ENCODE measurements at regions not wholly inside any gene's neighbourhood (a gene's known extent, or its start where the extent isn't known, plus 50 kb on each side); places are given as distances from the start of the nearest gene placed in this dataset.

DNA sequence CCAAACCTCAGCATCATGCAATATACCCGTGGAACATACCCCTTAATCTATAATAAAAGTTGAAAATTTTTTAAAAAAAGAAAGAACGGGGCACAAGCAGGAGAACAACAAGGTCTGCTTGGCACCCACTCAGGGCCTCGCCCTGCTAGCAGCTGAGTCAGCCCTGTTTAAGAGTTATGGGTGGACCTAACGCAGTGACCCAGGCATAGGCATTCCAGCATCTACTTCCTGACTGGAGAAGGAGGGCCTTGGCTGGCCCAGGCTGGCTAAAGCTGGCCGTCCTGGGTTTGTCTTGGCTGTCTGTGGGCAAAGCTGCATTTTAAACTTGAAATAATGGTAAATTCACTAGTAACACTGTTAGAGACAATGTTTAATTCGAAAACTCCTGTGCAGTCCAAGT, 236.7 kb upstream of the PGRMC2 start:
- DNase-seq: no peak

- no peak for DNase-seq
Measured at GRCh38 chr4:128521648-128522111, 234.1 kb upstream of the PGRMC2 start.

- no peak for DNase-seq
Measured at GRCh38 chr4:128521156-128521555, 233.5 kb upstream of the PGRMC2 start.

DNA sequence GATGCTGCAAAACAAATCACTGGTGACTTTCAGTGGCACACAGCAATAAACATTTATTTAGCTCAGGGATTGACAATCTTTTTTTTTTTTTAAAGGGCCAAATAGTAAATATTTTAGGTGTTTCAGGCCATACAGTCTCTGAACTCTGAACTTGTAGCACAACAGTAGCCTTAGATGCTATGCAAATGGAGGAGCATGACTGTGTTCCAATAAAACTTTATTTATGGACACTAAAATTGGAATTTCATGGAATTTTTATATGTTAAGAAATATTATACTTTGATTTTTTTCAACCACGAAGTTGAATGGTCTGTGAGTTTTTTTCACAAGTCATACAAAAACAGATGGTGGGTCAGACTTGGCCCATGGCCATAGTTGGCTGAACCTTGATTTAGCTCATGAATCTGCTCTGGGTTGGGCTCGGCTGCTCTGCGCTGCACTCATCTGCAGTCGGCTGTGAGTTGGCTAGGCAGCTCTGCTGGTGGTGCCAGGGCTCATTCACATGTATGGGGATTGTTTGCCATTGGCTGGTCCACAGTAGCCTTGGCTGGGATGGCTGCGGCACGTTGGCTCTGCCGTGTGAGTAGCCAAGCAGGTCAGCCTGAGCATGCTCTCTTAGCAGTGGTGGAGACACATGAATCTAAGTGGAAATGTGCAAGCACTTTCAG, 231.7 kb upstream of the PGRMC2 start:
- DNase-seq: no peak

DNA sequence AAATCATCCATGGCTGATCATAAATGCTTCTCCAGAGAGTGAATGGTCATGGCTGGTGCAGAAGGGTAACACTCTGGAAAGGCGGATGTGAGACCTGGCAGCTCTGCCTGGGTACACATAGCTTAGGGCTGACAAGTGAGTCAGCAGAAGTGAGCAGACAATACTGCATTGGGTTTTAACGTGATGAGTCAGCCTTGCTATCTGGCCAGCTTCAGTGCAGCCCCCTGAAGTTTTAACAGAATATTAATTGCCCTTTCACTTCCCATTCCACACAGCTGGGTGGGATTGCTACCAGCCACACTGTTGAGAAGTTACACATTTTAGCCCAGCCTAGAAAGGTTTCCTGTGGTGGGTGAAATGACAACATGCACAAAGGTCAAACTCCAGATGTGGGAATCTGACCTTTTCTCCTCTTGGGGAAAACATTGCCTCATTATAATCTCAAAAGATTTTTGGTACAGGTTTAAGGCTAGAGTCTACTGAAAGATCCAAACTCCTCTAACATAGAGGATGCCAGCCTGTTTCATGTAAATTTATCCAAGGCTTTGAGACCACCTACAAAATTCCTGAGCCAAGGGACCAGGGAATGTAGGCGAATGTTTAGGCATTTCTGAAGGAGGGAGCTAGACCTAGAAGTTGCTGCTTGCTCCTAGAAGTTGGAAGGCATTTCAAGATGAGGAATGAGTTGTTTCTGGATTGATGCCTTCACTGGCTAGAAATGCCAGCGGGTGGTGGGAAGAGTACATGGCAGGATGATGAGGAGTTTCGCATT, 230.3 kb upstream of the PGRMC2 start:
- DNase-seq: no peak

GRCh38 chr4:128517096-128517738, 229.6 kb upstream of the PGRMC2 start:
- no peak for DNase-seq

DNA sequence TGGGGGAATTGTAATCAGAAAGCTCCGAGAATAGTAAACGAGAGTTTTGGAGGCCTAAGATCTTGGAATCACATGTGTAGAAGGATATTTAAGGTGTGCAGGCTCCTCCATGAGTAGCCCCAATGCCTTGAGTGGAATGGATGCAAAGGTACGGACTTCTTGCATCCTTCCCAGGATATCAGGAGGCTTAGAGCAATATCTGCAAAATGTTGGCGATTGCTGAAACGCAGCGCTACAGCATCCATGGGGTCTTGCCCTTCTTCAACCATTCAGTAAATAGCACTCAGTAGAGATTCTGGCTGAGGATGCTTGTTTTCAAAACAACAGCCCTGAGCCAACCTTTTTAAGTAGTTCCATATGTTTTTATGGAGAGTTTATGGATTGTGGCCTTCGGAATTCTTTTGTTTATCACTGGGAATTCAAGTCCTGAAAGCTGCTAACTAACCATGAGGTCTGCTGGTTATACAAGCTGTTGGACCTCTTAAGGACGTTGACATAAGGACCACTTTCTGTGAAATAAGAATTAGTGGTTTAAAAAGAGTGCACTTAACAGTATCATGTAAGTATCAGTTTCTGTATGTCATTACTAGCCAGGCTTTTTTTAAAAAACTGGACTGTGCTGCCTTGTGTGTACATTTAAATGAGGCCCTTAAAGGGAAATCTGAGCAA, 228.8 kb upstream of the PGRMC2 start:
- DNase-seq: no peak

- no peak for DNase-seq
Measured at GRCh38 chr4:128513664-128514484, 226.3 kb upstream of the PGRMC2 start.

GRCh38 chr4:128512767-128513322, 225.2 kb upstream of the PGRMC2 start:
- no peak for DNase-seq

GRCh38 chr4:128512161-128512560, 224.5 kb upstream of the PGRMC2 start:
- no peak for DNase-seq

DNA sequence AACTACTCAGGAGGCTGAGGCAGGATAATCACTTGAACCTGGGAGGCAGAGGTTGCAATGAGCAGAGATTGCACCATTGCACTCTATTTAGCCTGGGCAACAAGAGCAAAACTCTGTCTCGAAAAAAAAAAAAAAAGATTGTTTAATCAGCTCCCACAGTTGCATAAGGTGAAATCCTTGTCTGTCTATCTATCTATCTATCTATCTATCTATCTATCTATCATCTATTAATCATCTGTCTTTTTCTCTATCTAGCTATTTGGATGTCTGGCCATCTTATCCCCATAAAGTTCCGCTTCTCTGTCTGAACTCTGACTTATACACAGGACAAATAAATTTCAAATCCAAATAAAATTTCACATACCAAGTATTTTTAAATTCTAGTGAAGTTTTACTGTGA, 223.2 kb upstream of the PGRMC2 start:
- no peak for DNase-seq

DNA sequence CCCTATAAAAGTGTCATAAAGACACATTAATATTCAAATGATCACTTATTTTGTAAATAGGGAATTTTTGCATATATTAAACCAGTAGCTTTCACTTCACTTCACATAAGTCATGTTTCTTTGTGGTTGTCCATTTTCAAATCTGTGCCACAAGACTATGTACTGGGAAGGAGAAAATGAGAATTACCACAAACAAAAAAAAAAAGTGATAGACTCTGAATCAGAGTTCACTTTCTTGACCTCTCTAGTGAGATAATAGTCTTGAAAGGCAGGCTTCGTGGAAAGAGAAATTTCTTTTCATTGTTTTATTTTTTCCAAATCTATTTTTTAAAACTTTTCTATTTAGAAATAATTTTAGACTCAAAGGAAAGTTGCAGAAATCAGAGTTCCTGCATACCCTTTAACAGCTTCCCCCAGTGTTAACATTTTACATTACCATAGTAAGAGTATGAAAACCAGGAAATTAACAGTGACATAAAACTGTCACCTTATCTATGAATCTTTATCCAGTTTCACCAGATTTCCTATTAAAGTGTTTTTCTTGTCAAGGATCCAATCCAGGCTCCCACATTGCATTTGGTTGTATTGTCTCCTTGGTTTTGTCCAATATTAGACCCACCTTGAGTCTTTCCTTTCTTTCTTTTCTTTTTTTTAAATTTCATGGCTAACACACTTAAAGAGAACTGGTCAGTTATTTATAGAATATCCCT, 215.4 kb upstream of the PGRMC2 start:
- DNase-seq: no peak

DNA sequence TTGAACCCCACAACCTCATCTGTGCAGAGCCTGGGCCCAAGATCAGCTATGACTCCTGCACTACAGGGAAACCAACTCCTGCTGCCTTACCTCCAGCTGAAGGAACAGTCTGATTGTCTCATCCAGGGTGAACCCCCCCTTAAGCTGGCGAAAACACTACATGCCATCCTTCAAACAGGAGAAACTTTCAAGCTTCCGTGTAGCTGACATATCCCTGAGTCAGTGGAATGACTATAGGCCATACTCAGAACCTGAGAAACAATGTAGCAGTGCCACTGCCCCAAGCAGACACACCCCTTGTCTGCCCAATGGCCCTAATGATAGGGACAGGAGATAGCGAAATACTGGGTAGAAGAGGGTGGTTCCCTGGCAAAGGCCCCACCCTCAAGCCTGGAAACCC, 213.6 kb upstream of the PGRMC2 start:
- DNase-seq: no peak

GRCh38 chr4:128488055-128488705, 200.6 kb upstream of the PGRMC2 start:
- no peak for DNase-seq

DNA sequence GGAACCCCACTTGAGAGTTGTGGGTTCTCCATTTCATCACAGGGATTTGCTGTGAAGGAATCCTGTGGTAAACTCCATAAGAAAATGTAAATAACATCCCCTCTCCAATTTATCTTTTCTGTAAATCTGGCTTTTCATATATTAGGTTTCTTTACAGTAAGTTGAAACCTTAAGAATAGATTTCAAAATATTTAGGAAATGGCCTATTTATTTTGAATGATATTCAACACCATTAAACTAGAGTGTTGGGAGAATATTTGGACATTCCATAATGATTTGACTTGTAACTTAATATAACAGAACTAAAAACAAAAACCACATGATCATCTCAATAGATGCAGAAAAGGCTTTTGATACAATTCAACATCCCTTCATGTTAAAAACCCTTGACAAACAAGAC, 197.3 kb upstream of the PGRMC2 start:
- DNase-seq: no peak

DNA sequence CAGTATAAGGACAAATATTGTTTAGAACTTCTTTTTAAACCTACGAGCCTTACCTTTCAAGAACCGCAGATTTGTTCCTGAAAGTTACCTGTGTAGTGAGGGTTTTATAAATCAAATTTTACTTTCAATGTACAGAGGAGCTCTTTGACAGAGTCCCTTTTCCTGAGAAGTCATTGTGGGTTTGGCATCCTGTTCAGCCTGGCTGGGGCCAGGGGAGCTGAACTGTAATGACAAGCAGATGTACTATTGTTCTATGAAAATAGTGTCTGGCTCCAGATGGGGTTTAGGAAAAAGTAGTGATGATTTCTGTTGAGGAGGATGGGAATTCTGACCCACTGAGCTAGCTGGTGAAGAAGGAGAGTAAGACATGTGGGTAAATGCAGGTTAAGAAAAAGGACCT, 196.2 kb upstream of the PGRMC2 start:
- peak in 1 of 2 experiments; percentile 27 for DNase-seq

GRCh38 chr4:128483041-128483440, 195.4 kb upstream of the PGRMC2 start:
- no peak for DNase-seq

DNA sequence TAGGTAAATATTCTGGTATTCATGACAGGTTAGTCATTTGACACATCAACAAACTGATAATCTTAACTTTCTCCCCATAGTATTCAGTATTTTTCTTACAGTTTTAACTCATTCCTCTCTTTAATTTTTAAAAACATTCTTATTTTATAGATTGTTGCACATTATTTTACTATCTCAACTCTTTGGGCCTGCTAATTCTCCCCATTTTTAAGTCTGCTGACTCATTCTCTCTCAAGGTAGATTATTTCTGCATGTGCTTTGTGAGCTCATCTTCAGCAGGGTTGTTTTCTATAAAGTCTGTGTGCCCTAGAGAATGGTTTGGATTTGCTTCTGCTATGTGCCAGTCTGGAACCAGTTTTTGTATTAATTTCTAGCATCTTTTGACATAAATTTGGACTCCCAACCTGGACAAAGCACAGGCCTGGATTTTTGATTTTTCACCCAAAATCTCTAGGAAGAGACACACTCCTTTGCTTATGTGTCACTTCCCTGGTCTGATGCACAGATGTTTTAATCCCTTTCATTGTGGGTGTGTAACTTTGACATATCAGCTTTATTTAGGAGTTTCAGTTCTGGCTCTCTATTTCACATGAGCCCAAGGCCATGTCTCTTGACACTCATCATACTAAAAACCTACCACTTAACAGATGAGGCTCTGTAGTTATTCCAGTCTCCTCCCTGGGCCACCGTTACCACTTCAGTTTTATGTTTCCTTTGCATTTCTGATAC, 194.3 kb upstream of the PGRMC2 start:
- DNase-seq: no peak

- no peak for DNase-seq
Measured at GRCh38 chr4:128480945-128481344, 193.3 kb upstream of the PGRMC2 start.

DNA sequence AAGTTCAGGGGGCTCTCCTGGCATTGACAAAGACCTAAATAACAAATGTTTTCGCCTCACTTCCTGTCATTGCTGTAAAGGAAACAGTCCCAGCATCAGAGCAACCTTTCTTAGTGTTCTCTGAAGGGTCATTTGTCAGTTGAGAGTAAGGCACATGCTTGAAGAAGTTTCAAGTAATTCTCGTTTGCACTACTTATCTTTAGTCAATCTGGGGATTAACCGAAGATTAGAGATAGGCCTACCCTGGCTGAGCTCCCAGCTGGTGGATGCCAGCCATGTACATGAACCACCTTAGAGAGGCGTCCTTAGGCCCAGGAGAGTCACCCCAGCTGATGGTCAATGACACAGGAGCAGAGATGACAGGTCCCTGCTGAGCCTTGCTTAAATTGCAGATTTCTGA, 189.9 kb upstream of the PGRMC2 start:
- no peak for DNase-seq
